ENCODE measurements at regions not wholly inside any gene's neighbourhood (a gene's known extent, or its start where the extent isn't known, plus 50 kb on each side); places are given as distances from the start of the nearest gene placed in this dataset.

DNA sequence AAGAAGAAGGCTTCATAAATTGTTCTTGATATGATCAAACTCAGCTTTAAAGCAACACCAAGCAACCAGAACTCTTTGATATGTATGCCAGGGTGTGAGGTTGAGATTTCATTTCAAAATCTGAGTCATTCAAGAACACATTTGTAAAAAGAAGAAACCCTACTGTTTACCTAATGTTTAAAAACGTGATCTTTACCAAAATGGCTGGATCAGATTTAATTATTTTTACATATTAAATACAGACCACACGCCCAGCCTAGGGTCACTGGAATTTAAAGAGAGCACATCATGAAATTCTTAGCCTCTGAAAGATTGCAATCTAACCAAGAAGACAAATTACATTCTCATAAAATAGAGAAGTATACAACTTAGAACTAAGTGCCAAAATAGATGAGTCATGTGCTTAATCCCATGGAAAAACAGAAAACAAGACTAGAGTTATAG lies 206.8 kb upstream of the SMLR1 start:
- TF ChIP-seq CTCF (IDR thresholded peaks at IDR 0.05): no peak
- no peak for TF ChIP-seq POLR2A (IDR thresholded peaks at IDR 0.05)
- TF ChIP-seq POLR2AphosphoS5 (IDR thresholded peaks at IDR 0.05; ENCODE audit: insufficient read depth in 1 of 2, low read depth in 1 of 2): no peak
